Hematopoietic multipotent progenitor cell treated with erythropoietin and hydrocortisone succinate and interleukin-3 and kit ligand, for 8 days (in vitro differentiated cells): ENCODE measurements at regions not wholly inside any gene's neighbourhood (a gene's known extent, or its start where the extent isn't known, plus 50 kb on each side); places are given as distances from the start of the nearest gene placed in this dataset.

Experiments used
- DNase-seq: peaks from one replicate; pipeline ENCODE4 v3.0.0-alpha.2; 2015

DNA sequence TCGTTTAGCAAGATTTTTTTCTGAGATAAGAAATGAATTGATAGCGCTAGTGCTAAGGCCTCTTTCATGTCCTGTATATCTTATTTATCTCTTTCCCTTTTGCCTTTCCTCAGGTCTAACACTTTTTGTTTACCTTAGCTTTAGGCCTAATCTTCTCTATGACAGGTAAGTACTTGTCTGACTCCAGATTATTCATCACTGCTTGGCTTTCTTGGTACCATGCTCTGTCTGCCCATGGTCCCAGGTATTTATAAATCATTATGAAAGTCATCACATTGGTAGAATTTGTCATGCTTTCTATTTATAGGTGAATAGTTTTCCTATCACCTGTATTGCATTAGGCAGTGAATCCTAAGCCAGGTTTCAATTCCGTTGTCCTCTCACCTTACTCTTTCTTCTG is 99.5 kb upstream of the CTSO start:
- DNase-seq = no peak

DNA sequence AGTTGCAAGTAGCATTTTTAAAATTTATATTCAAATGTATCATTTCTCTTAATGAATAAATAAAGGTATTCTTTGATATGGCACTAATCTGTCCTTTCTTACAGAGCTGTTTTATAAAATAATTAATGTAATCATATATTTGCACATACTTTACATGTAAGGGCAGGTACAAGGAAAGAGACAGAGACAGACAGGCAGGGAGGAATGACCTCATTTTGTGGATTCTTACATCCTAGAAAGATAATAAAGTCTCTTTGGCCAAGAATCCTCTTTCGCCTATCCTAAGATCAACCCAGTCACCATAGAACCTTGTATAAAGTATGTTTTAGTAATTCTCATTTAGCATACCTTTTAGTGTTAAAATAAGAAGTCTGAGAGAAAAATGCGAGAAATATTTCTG is 98.5 kb upstream of the CTSO start:
- no peak for DNase-seq

DNA sequence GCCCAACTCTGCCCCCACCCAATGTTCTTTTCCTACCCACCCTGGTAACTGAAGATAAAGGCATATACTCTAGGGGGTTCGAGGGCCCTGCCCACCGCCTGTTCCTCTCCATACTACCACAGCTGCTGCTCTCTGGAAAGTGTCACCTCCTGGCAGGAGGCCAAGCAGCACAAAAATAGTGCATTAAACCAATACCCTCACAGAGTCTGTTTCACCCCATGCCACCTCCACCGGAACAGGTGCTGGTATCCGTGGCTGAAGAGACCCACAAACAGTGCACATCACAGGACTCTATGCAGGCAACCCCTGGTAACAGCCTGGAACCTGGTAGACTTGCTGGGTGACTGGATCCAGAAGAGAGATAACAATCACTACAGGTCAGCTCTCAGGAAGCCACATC is 85.1 kb upstream of the CTSO start:
- DNase-seq = peak; percentile 3

DNA sequence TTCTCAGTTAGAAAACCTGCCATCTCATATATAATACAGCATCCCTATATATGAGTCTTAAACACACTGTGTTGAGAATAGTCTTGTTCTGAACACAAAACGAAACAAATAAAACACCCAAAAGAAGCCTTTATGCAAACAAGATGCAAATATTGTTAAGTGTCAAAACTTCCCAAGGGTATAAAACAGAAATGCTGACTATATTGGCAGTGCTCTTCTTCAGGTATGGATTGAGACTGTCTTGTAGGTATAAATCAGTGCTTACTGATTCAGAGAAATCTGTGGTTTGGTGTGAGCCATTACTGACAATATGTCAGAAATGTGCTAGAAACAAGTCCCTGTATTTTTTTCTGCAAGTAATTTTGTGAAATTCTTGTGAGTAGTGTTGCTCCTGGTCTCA is 82.8 kb upstream of the CTSO start:
- DNase-seq = no peak

DNA sequence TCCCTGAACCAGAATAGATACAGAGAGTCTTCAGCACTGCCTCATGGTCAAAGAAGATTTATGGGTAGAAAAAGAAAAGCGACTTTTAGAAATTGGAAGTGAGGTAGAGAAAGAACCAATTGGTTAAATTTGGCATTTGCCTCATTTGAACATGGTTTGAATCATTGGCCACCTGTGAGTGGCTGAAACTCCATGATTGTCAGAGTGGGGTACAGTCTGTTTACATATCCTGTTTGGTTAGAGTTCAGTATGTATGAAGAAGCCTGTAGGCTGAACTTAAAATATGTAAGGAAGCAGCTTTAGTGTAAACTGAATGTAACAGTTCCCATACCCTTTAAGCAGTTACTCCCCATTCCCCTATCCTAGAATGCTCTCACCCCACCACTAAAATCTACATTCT is 76.0 kb upstream of the CTSO start:
- no peak for DNase-seq

DNA sequence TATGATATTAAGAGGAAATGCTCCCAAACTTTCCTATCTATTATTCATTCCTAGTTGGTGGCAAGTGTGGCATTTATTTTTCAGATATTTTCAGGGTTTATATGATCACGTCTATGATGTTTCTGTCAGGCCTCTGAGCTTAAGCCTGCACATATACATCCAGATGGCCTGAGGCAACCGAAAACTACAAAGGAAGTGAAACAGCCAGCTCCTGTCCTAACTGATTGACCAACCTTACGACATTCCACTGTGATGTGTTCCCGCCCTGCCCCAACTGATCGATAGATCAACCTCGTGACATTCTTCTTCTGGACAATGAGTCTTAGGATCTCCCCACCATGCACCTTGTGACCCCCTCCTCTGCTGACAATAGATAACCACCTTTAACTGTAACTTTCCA is 67.6 kb upstream of the CTSO start:
- DNase-seq = no peak

DNA sequence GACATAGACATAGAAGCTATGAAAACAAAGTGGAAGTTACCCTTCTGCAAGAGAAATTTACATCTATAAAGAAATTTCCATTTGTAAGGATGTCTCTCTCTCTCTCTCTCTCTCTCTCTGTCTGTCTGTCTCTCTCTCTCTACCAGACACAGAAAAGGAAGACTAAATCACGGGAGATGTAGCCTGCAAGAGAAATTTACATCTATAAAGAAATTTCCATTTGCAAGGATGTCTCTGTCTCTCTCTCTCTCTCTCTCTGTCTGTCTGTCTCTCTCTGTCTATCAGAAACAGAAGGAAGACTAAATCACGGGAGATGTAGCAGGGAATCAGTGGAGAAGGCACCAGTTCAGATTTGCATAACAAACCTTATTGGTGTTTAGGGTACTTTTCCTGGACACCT is 65.6 kb upstream of the CTSO start:
- DNase-seq = no peak

DNA sequence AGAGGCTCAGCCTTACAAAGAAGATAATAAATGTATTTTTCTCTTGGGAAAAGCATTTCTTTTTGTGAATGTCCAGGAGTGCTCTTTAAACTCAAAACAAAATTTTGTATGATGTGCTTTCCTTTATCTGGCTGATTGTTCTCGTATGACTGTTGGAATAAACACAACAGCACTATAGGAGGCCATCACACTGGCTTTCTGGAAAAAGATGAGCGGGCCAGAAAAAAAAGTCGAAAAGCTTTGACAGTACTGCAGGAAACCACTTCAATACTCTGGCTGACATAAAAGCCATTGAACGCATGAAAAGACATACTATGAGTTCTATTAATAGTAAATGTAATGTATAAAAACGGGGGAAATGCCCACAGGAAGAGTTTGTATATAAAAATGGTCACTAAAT is 64.7 kb upstream of the CTSO start:
- no peak for DNase-seq

DNA sequence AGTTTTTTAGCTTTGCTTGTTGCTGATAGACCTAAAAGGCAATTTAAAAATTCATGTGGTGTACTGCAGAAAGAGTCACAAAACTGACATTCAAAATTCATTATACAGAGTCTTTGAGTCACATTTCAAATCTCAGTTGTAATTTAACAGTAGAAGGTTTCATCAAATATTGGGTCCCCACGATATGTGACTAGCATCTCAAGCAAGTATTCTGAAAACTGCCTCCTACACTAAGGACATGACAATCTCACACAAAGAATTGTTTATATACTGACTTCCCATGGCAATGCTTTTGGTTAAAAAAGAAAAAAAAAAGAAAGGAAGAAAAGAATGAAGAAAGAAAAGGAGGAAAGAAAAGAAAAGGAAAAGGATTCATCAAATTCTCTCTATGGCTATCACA is 62.1 kb upstream of the CTSO start:
- DNase-seq = no peak

DNA sequence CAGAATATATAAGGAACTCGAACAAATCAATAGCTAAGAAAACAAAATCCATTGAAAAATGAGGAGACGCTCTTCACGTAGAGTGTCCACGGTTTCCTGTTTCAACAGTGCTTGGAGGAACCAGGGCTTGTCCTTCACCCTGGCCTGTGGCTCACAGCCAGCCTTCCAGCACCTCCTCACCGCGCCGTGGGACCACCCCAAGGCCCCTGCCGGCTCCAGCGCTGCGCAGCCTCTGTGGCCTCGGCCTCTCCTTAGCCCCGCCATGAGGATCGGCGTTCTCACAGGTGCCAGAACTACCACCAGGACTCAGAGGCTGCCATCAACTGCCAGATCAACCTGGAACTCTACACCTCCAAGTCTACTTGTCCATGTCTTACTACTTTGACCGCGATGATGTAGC is 52.5 kb upstream of the CTSO start:
- DNase-seq = no peak
